ENCODE measurements at regions not wholly inside any gene's neighbourhood (a gene's known extent, or its start where the extent isn't known, plus 50 kb on each side); places are given as distances from the start of the nearest gene placed in this dataset.
"Not testable (repeated sequence)": the region's sequence is repeated elsewhere in the genome, so short reads cannot be mapped to it uniquely, and the experiment has no call there.

- DNase-seq: no peak
Observed at GRCh38 chr4:117577686-117578311, 456.5 kb upstream of the NDST3 start.

DNA sequence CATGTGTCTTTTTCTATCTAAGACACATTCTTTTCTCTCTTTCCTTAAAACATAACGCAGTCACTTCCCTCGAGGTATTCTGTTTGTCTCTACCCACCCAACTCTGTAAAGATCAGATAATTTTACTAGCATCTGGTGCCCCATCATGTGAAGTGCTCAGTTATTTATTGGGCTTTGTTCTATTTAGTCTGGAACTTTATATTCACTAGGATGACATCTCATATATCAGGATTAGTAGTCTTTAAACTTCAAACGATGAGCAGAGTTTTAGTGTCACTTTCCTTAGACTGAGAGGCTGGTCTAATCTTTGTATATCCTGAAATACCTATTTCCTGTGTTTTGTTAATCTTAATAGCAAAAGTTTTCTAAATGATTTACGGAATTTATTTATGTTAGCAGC, 445.5 kb upstream of the NDST3 start:
- DNase-seq: no peak

GRCh38 chr4:117596917-117597480, 437.3 kb upstream of the NDST3 start:
- DNase-seq: no peak

DNA sequence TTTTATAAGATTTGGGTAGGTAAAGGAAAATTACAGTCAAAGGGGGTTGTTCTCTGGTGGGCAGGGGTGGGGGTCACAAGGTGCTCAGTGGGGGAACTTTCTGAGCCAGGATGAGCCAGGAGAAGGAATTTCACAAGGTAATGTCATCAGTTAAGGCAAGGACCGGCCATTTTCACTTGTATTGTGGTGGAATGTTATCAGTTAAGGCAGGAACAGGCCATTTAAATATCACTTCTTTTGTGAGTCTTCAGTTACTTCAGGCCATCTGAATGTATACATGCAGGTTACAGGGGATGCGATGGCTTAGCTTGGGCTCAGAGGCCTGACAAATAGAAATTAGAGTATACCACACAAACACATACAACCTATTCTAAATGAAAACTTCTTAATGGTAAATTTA, 434.9 kb upstream of the NDST3 start:
- not testable (repeated sequence) for DNase-seq

DNA sequence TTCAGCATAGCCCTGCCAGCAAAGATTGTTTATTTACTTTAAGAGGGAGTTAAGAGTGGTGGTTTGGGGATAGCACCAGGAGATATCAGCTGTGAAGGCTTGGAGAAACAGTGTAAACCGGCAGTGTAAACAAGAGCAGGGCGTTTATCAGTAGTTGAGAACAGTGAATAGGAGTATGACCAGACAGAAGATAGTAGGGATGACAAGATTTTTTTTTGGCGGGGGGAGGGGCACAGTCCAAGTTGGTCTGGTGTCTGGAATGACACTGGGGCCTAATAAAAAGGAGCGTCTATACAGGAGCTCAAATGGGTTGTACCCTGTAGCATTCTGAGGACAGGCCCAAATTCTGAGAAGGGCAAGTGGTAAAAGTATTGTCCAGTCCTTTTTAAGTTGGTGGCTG, 433.4 kb upstream of the NDST3 start:
- not testable (repeated sequence) for DNase-seq

GRCh38 chr4:117610706-117611308, 423.5 kb upstream of the NDST3 start:
- no peak for DNase-seq

DNA sequence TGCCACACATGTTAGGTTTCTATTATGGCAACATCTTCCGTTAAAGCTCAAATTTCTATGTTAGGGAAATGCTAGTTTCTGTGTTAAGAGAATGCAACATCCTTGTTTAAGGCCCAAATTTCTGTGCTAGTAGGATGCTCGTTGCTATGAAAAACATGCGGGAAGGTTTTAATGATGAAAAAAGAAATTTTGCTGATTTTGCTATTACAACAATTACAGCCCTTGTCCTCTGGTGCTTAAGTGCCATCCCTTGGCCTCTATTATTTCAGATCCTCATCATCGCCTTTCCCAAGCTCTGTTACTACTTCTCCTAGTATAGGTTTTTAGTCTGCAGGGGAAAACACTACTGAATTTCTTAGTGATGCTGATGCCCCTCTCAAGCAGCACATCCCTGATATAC, 412.6 kb upstream of the NDST3 start:
- no peak for DNase-seq

GRCh38 chr4:117623326-117623725, 411.0 kb upstream of the NDST3 start:
- peak in 1 of 3 experiments; percentile 7 for DNase-seq

DNA sequence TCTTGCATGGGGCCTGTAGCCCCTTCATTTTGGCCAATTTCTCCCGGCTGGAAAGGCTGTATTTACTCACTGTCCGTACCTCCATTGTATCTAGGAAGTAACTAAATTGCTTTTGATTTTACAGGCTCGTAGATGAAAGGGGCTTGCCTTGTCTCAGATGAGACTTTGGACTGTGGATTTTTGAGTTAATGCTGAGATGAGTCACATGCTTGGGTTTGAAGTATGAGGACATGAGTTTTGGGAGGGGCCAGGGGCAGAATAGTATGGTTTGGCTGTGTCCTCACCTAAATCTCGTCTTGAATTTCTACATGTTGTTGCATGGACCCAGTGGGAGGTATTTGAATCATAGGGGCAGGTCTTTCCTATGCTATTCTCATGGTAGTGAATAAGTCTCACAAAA, 407.6 kb upstream of the NDST3 start:
- no peak for DNase-seq

DNA sequence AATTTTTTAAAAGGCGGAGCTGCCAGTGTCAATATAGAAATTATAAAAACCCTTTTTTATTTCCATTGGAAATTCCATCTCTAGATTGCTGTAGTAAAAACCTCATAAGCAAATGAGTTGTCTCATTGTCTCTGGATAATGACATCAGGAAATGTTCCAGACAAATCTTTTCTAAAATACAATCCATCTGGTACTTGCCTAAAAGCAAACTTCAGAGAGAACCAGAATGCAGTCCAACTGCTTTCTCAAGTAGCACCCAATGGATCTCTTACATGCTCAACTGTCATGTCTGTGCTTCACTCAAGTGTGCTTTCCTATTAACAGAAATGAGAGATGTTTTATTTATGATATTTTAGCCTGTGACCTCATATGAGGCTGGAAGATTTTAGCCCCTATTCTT, 399.6 kb upstream of the NDST3 start:
- DNase-seq: no peak

DNA sequence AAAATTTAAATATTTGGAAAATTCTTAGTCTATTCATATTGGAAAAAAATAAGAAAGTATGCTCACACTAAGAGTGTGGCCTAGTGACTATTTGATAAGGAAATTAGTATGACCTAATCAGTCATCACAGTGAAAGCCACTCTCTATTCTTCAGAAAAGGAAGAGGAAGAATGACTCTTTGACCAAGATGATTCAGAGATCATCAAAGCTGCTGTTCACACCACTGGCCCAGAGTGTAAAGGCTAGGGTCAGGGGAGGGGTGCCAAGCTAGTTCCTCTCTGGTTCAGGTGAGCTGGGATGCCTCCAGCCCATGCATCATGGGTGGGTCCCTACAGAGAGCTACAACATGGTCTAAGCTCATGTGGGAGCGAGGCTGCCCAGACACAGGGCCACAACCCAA, 396.9 kb upstream of the NDST3 start:
- DNase-seq: no peak

DNA sequence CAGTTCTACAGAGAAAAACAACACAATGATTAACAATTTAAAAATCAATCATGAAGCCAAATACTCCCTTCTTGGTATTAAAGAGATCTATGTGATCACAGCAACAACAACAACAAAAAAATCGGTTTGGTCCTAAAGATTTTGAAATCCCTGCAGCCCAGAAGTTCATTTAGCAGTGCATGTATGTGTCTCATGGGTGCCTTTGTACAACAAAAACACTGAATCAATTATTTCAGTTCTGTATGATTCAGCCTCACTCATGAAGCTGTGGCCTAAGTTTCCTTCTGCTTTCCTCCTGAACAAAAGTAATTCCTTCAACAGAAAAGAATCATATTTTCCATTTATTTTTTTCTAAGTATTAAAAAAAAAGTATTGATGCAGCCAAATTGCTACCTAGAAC, 393.4 kb upstream of the NDST3 start:
- DNase-seq: no peak

DNA sequence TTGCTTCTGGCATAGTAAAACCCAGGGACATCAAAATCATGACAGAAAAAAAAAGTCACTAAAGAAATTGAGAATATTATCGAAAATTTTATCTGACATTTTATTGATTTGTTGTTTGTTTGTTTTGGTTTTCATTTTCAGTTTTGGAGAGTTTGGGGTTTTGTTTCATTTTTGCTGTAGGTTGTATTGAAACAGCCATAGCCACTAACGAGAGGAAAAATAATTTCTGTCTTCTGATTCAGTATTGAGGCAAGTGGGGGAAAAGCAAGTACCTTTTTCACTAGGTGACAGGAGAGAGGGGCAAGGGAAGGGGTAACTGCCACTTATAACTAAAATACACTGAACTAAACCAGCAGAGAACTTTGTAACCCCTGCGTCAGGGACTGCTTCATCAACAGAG, 392.8 kb upstream of the NDST3 start:
- DNase-seq: no peak

- peak in 1 of 3 experiments; percentile 9 for DNase-seq
Observed at GRCh38 chr4:117654079-117654478, 380.2 kb upstream of the NDST3 start.

DNA sequence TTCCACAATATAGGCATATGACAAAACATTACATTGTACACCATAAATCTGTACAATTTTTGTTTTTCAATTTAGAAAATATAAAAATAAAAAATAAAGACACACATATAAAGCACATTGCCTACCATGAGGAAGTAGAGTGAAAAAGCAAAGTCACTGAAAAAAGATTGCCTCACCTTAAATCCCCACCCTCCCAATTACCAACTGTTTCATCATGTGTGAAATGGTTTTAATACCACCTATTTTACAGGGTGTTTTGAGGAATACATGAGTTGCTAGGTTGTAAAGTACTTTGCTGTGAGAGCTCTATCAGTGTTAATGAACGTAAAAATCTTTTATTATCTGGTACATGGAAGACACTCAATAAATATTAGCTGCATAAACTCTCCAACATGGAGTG, 373.6 kb upstream of the NDST3 start:
- DNase-seq: no peak

- no peak for DNase-seq
Observed at GRCh38 chr4:117661091-117662072, 372.9 kb upstream of the NDST3 start.

- DNase-seq: no peak
Observed at GRCh38 chr4:117664706-117665444, 369.4 kb upstream of the NDST3 start.

DNA sequence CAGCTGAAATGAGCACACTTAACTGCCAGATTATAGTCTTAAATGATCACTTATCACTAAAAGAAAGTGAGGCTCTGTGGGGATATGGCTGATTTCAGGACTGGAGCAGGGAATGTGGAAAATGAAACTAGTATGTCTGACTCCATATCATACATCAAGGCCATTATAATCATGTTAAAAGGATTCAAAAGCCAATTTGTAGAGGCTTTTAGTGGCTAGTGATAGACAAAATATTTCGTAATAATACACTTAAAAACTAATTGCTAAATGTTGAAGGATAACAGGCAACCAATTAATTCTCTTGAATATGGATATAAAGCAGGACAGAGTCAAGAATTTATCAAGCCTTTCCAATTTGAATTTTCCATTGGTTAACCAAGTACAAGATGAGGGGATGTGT, 358.1 kb upstream of the NDST3 start:
- DNase-seq: no peak

DNA sequence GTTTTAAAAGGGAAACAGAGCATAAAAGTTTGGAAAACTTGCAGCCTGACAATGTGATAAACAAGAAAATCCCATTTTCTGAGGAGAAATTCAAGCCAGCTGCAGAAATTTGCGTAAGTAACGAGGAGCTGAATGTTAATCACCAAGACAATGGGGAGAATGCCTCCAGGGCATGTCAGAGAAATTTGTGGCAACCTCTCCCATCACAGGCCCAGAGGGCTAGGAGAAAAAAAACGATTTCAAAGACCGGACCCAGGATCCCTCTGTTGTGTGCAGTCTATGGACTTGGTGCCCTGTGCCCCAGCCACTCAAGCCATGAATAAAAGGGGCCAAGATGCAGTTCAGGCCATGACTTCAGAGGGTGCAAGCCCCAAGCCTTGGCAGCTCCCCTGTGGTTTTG, 355.4 kb upstream of the NDST3 start:
- DNase-seq: no peak

DNA sequence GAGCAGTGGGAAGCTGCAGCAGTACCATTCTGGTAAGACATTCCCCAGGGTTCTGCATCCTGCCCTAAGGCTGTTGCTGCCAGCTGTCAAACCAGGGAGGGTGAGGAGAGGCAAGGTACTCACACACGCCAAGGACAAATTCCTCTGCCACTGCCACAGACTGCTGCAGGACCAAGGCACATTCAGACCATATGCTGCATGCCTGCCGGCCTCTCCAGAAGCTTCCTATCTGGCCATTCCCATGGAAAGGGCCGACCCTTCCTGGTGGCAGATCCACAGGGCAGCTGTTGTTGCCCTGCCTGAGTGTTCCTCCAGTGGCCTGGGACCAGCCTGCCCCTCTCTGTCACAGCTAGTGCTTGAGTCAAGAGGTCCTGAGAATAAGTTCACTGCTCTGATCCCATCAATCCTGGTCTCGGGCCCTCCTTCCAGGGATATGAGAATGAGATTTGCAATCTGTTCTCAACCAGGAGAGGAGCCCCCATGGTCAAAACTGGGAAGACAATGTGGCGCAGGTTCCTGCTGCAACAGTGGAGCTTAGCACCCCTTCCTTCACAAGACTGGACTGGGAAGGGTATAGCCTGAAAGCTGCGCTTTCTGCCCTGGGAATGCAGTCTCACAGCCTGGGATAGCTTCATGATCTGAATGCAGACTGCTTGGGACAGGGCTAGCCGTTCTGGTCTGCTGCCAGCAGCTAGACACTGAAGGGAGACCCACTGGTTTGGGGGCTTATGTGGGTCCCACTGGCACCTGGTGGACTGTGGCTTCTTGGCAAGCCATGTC, 342.5 kb upstream of the NDST3 start:
- no peak for DNase-seq

DNA sequence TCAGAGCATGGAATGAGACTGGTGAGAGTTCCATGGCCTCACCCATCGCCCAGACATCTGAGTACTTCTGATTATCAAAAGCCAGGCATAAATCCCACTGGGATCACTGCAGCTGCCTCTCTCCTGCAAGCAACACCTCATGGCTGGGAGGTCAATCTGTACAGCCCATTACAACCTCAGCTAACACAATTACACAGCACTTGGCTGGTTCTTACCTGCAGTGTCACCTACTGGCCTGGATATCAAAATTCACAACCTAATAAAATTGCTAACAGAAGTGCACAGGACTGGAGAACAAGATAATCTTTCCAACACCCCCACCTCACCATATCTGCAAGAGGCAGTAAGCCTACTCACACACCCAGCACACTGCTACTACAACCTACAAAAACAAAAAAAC, 341.7 kb upstream of the NDST3 start:
- no peak for DNase-seq

DNA sequence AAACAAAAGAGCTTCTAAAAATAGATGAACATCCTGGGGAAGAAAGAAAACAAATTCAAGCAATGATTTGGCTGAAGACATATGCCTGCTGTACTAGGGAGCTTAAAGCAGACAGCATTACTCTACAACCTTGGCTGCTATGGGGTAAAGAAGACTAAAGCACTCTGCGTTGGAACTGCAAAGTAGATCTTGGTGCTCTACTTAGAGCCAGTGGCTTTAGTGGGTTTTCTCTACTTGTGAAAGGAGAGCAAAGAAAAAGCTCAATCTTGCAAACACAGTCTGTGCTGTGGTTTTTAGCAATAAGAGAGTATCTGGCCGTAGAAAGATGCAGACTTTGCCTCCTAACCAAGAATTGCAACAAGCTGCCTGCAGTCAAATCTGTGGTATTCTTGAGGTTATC, 334.7 kb upstream of the NDST3 start:
- no peak for DNase-seq
